ENCODE measurements at regions not wholly inside any gene's neighbourhood (a gene's known extent, or its start where the extent isn't known, plus 50 kb on each side); places are given as distances from the start of the nearest gene placed in this dataset.
A peak's percentile ranks its signal among the peaks of the same experiment; 100 is the strongest.
"Not testable (repeated sequence)": the region's sequence is repeated elsewhere in the genome, so short reads cannot be mapped to it uniquely, and the experiment has no call there.

- no peaks in the 10 kb centered on the region for H3K27me3 ChIP-seq (replicated peaks in 2 of 5; ENCODE audit: control insufficient read depth in 4 of 5, insufficient read depth in 5 of 5, low read length in 4 of 5)
- DNase-seq = peak; percentile 24 to 88 (median 85)
- peaks cover 0 to 4% (median 0%) of the 10 kb centered on the region in 5 experiments for H3K9me3 ChIP-seq (ENCODE audit: control extremely low read depth in 1 of 5, control insufficient read depth in 4 of 5, insufficient read depth in 2 of 5, low read depth in 1 of 5, low read length in 4 of 5)
- ChIA-PET CTCF (no interaction called here), POLR2A (no interaction called here)
- WGBS (ENCODE audit: insufficient coverage) = 19% methylated on average over 2 of the region's 3 CpGs
- H3K27ac ChIP-seq (ENCODE audit: insufficient read depth in 1 of 2, low read depth in 1 of 2, low read length in 2 of 2, poor library complexity in 1 of 2, severe bottlenecking in 2 of 2) = peak overlapping the region in 1 of 2 experiments; percentile 40
- H3K36me3 ChIP-seq (ENCODE audit: control insufficient read depth in 4 of 4, insufficient read depth in 4 of 4, low read length in 3 of 4) = no peaks in the 10 kb centered on the region
- H3K4me3 ChIP-seq (ENCODE audit: control insufficient read depth in 1 of 7, extremely low read depth in 1 of 7, insufficient read depth in 4 of 7, low read depth in 2 of 7, low read length in 6 of 7) = no peak overlapping the region
- peaks cover 0 to 32% (median 18%) of the 10 kb centered on the region in 4 experiments for H3K4me1 ChIP-seq (ENCODE audit: control extremely low read depth in 1 of 4, control insufficient read depth in 4 of 4, insufficient read depth in 4 of 4, low read length in 3 of 4)
Measured at GRCh38 chr3:18087988-18088387, 337.2 kb downstream of the SATB1 start.

GRCh38 chr3:18086760-18087159 is 338.4 kb downstream of the SATB1 start:
- Histone ChIP-seq H3K36me3 (ENCODE audit: control insufficient read depth in 4 of 4, insufficient read depth in 4 of 4, low read length in 3 of 4) (no peaks in the 10 kb centered on the region), H3K27ac (ENCODE audit: insufficient read depth in 1 of 2, low read depth in 1 of 2, low read length in 2 of 2, poor library complexity in 1 of 2, severe bottlenecking in 2 of 2) (no peak overlapping the region), H3K4me3 (ENCODE audit: control insufficient read depth in 1 of 7, extremely low read depth in 1 of 7, insufficient read depth in 4 of 7, low read depth in 2 of 7, low read length in 6 of 7) (no peak overlapping the region), H3K9me3 (ENCODE audit: control extremely low read depth in 1 of 5, control insufficient read depth in 4 of 5, insufficient read depth in 2 of 5, low read depth in 1 of 5, low read length in 4 of 5) (peaks cover 0 to 4% (median 0%) of the 10 kb centered on the region in 5 experiments), H3K4me1 (ENCODE audit: control extremely low read depth in 1 of 4, control insufficient read depth in 4 of 4, insufficient read depth in 4 of 4, low read length in 3 of 4) (peaks cover 0 to 32% (median 18%) of the 10 kb centered on the region in 4 experiments), H3K27me3 (replicated peaks in 2 of 5; ENCODE audit: control insufficient read depth in 4 of 5, insufficient read depth in 5 of 5, low read length in 4 of 5) (no peaks in the 10 kb centered on the region)
- ChIA-PET CTCF (interaction anchor here (0.6 to 1.2 kb wide), 2 partner anchors 40 to 859 kb away, joined by 3 read pairs; no protein-coding TSS in a partner anchor), POLR2A (no interaction called here)
- 79% methylated on average over 3 of the region's 5 CpGs for WGBS (ENCODE audit: insufficient coverage)
- DNase-seq = no peak

- Histone ChIP-seq H3K27ac (ENCODE audit: insufficient read depth in 1 of 2, low read depth in 1 of 2, low read length in 2 of 2, poor library complexity in 1 of 2, severe bottlenecking in 2 of 2) (no peak overlapping the region), H3K4me3 (ENCODE audit: control insufficient read depth in 1 of 7, extremely low read depth in 1 of 7, insufficient read depth in 4 of 7, low read depth in 2 of 7, low read length in 6 of 7) (no peak overlapping the region), H3K4me1 (ENCODE audit: control extremely low read depth in 1 of 4, control insufficient read depth in 4 of 4, insufficient read depth in 4 of 4, low read length in 3 of 4) (peaks cover 0 to 32% (median 18%) of the 10 kb centered on the region in 4 experiments), H3K9me3 (ENCODE audit: control extremely low read depth in 1 of 5, control insufficient read depth in 4 of 5, insufficient read depth in 2 of 5, low read depth in 1 of 5, low read length in 4 of 5) (peaks cover 0 to 4% (median 0%) of the 10 kb centered on the region in 5 experiments), H3K36me3 (ENCODE audit: control insufficient read depth in 4 of 4, insufficient read depth in 4 of 4, low read length in 3 of 4) (no peaks in the 10 kb centered on the region), H3K27me3 (replicated peaks in 2 of 5; ENCODE audit: control insufficient read depth in 4 of 5, insufficient read depth in 5 of 5, low read length in 4 of 5) (no peaks in the 10 kb centered on the region)
- ChIA-PET CTCF (interaction anchor here (1.2 kb wide), 1 partner anchor 40 kb away, joined by 3 read pairs; no protein-coding TSS in a partner anchor), POLR2A (no interaction called here)
- 90% methylated on average over 6 of the region's 7 CpGs for WGBS (ENCODE audit: insufficient coverage)
- DNase-seq = no peak
Measured at GRCh38 chr3:18086078-18086477, 339.1 kb downstream of the SATB1 start.

- no peaks in the 10 kb centered on the region for H3K36me3 ChIP-seq (ENCODE audit: control insufficient read depth in 4 of 4, insufficient read depth in 4 of 4, low read length in 3 of 4)
- DNase-seq = no peak
- no peaks in the 10 kb centered on the region for H3K27me3 ChIP-seq (replicated peaks in 2 of 5; ENCODE audit: control insufficient read depth in 4 of 5, insufficient read depth in 5 of 5, low read length in 4 of 5)
- no peak overlapping the region for H3K27ac ChIP-seq (ENCODE audit: insufficient read depth in 1 of 2, low read depth in 1 of 2, low read length in 2 of 2, poor library complexity in 1 of 2, severe bottlenecking in 2 of 2)
- H3K4me3 ChIP-seq (ENCODE audit: control insufficient read depth in 1 of 7, extremely low read depth in 1 of 7, insufficient read depth in 4 of 7, low read depth in 2 of 7, low read length in 6 of 7) = no peak overlapping the region
- ChIA-PET CTCF (no interaction called here), POLR2A (no interaction called here)
- H3K9me3 ChIP-seq (ENCODE audit: control extremely low read depth in 1 of 5, control insufficient read depth in 4 of 5, insufficient read depth in 2 of 5, low read depth in 1 of 5, low read length in 4 of 5) = peaks cover 0 to 4% (median 0%) of the 10 kb centered on the region in 5 experiments
- peaks cover 5 to 39% (median 19%) of the 10 kb centered on the region in 4 experiments for H3K4me1 ChIP-seq (ENCODE audit: control extremely low read depth in 1 of 4, control insufficient read depth in 4 of 4, insufficient read depth in 4 of 4, low read length in 3 of 4)
- WGBS (ENCODE audit: insufficient coverage) = 91% methylated on average over 4 of the region's 4 CpGs
Measured at GRCh38 chr3:18085429-18085828, 339.7 kb downstream of the SATB1 start.

GRCh38 chr3:18083273-18083590 is 340.8 kb upstream of the TBC1D5 start:
- POLR2A ChIA-PET; H3K27me3 ChIP-seq (replicated peaks in 2 of 5; ENCODE audit: control insufficient read depth in 4 of 5, insufficient read depth in 5 of 5, low read length in 4 of 5); DNase-seq; H3K9me3 ChIP-seq (ENCODE audit: control extremely low read depth in 1 of 5, control insufficient read depth in 4 of 5, insufficient read depth in 2 of 5, low read depth in 1 of 5, low read length in 4 of 5); H3K27ac ChIP-seq (ENCODE audit: insufficient read depth in 1 of 2, low read depth in 1 of 2, low read length in 2 of 2, poor library complexity in 1 of 2, severe bottlenecking in 2 of 2); H3K36me3 ChIP-seq (ENCODE audit: control insufficient read depth in 4 of 4, insufficient read depth in 4 of 4, low read length in 3 of 4); H3K4me3 ChIP-seq (ENCODE audit: control insufficient read depth in 1 of 7, extremely low read depth in 1 of 7, insufficient read depth in 4 of 7, low read depth in 2 of 7, low read length in 6 of 7): not testable (repeated sequence)
- H3K4me1 ChIP-seq (ENCODE audit: control extremely low read depth in 1 of 4, control insufficient read depth in 4 of 4, insufficient read depth in 4 of 4, low read length in 3 of 4) = peaks cover 5 to 45% (median 25%) of the 10 kb centered on the region in 4 experiments
- WGBS (ENCODE audit: insufficient coverage) = no CpG with 5 or more reads among the region's 1 CpG
- CTCF ChIA-PET = interaction anchor here (0.6 kb wide), 1 partner anchor 55 kb away, joined by 3 read pairs; no protein-coding TSS in a partner anchor

GRCh38 chr3:18082551-18083272 is 340.3 kb upstream of the TBC1D5 start:
- no peaks in the 10 kb centered on the region for H3K27me3 ChIP-seq (replicated peaks in 2 of 5; ENCODE audit: control insufficient read depth in 4 of 5, insufficient read depth in 5 of 5, low read length in 4 of 5)
- ChIA-PET POLR2A (no interaction called here), CTCF (no interaction called here)
- no peak overlapping the region for H3K27ac ChIP-seq (ENCODE audit: insufficient read depth in 1 of 2, low read depth in 1 of 2, low read length in 2 of 2, poor library complexity in 1 of 2, severe bottlenecking in 2 of 2)
- no peak overlapping the region for H3K4me3 ChIP-seq (ENCODE audit: control insufficient read depth in 1 of 7, extremely low read depth in 1 of 7, insufficient read depth in 4 of 7, low read depth in 2 of 7, low read length in 6 of 7)
- WGBS (ENCODE audit: insufficient coverage) = 100% methylated on average over 1 of the region's 3 CpGs
- H3K36me3 ChIP-seq (ENCODE audit: control insufficient read depth in 4 of 4, insufficient read depth in 4 of 4, low read length in 3 of 4) = no peaks in the 10 kb centered on the region
- DNase-seq = no peak
- peaks cover 0 to 4% (median 0%) of the 10 kb centered on the region in 5 experiments for H3K9me3 ChIP-seq (ENCODE audit: control extremely low read depth in 1 of 5, control insufficient read depth in 4 of 5, insufficient read depth in 2 of 5, low read depth in 1 of 5, low read length in 4 of 5)
- peaks cover 5 to 40% (median 20%) of the 10 kb centered on the region in 4 experiments for H3K4me1 ChIP-seq (ENCODE audit: control extremely low read depth in 1 of 4, control insufficient read depth in 4 of 4, insufficient read depth in 4 of 4, low read length in 3 of 4)

- peaks cover 5 to 32% (median 25%) of the 10 kb centered on the region in 4 experiments for H3K4me1 ChIP-seq (ENCODE audit: control extremely low read depth in 1 of 4, control insufficient read depth in 4 of 4, insufficient read depth in 4 of 4, low read length in 3 of 4)
- no peaks in the 10 kb centered on the region for H3K27me3 ChIP-seq (replicated peaks in 2 of 5; ENCODE audit: control insufficient read depth in 4 of 5, insufficient read depth in 5 of 5, low read length in 4 of 5)
- ChIA-PET CTCF (interaction anchor here (0.6 kb wide), 1 partner anchor 607 kb away, joined by 3 read pairs; no protein-coding TSS in a partner anchor), POLR2A (no interaction called here)
- no peak overlapping the region for H3K4me3 ChIP-seq (ENCODE audit: control insufficient read depth in 1 of 7, extremely low read depth in 1 of 7, insufficient read depth in 4 of 7, low read depth in 2 of 7, low read length in 6 of 7)
- peak in 1 of 3 donors; percentile 39 for DNase-seq
- H3K27ac ChIP-seq (ENCODE audit: insufficient read depth in 1 of 2, low read depth in 1 of 2, low read length in 2 of 2, poor library complexity in 1 of 2, severe bottlenecking in 2 of 2) = peak overlapping the region in 1 of 2 experiments; percentile 10
- no peaks in the 10 kb centered on the region for H3K36me3 ChIP-seq (ENCODE audit: control insufficient read depth in 4 of 4, insufficient read depth in 4 of 4, low read length in 3 of 4)
- peaks cover 0 to 4% (median 0%) of the 10 kb centered on the region in 5 experiments for H3K9me3 ChIP-seq (ENCODE audit: control extremely low read depth in 1 of 5, control insufficient read depth in 4 of 5, insufficient read depth in 2 of 5, low read depth in 1 of 5, low read length in 4 of 5)
Measured at GRCh38 chr3:18080198-18080689, 337.8 kb upstream of the TBC1D5 start.

All from common myeloid progenitor, CD34-positive (primary cell).